ENCODE measurements at regions not wholly inside any gene's neighbourhood (a gene's known extent, or its start where the extent isn't known, plus 50 kb on each side); places are given as distances from the start of the nearest gene placed in this dataset.

- TF ChIP-seq POLR2A (IDR thresholded peaks at IDR 0.05; ENCODE audit: low read depth) (no peak), CTCF (IDR thresholded peaks at IDR 0.05) (no peak)
Measured at GRCh38 chr11:134987822-134988221, 575.8 kb upstream of the B3GAT1 start.

Data from esophagus muscularis mucosa (tissue), 3 donors.